ENCODE measurements at regions not wholly inside any gene's neighbourhood (a gene's known extent, or its start where the extent isn't known, plus 50 kb on each side); places are given as distances from the start of the nearest gene placed in this dataset.

GRCh38 chr19:29422486-29423085, 103.2 kb upstream of the VSTM2B start:
- DNase-seq (ENCODE audit: low read depth): no peak
- H3K4me3 ChIP-seq (ENCODE audit: low read depth, low read length): no peak overlapping the region
- TF ChIP-seq CTCF (IDR thresholded peaks at IDR 0.05; ENCODE audit: insufficient read depth, low read depth, low read length, missing control alignments): no peak

- no peak for TF ChIP-seq CTCF (IDR thresholded peaks at IDR 0.05; ENCODE audit: insufficient read depth, low read depth, low read length, missing control alignments)
- no peak overlapping the region for H3K4me3 ChIP-seq (ENCODE audit: low read depth, low read length)
- no peak for DNase-seq (ENCODE audit: low read depth)
Measured at GRCh38 chr19:29428071-29428470, 97.7 kb upstream of the VSTM2B start.

GRCh38 chr19:29429021-29429420, 96.8 kb upstream of the VSTM2B start:
- no peak for DNase-seq (ENCODE audit: low read depth)
- H3K4me3 ChIP-seq (ENCODE audit: low read depth, low read length): no peak overlapping the region
- no peak for TF ChIP-seq CTCF (IDR thresholded peaks at IDR 0.05; ENCODE audit: insufficient read depth, low read depth, low read length, missing control alignments)

GRCh38 chr19:29429581-29429980, 96.2 kb upstream of the VSTM2B start:
- no peak overlapping the region for H3K4me3 ChIP-seq (ENCODE audit: low read depth, low read length)
- no peak for TF ChIP-seq CTCF (IDR thresholded peaks at IDR 0.05; ENCODE audit: insufficient read depth, low read depth, low read length, missing control alignments)
- no peak for DNase-seq (ENCODE audit: low read depth)

- no peak overlapping the region for H3K4me3 ChIP-seq (ENCODE audit: low read depth, low read length)
- no peak for TF ChIP-seq CTCF (IDR thresholded peaks at IDR 0.05; ENCODE audit: insufficient read depth, low read depth, low read length, missing control alignments)
Measured at GRCh38 chr19:29431332-29431731, 94.5 kb upstream of the VSTM2B start.

GRCh38 chr19:29432677-29433076, 93.1 kb upstream of the VSTM2B start:
- no peak for TF ChIP-seq CTCF (IDR thresholded peaks at IDR 0.05; ENCODE audit: insufficient read depth, low read depth, low read length, missing control alignments)
- DNase-seq (ENCODE audit: low read depth): no peak
- H3K4me3 ChIP-seq (ENCODE audit: low read depth, low read length): no peak overlapping the region

More at GRCh38 chr19:29431332-29431731, 94.5 kb upstream of the VSTM2B start:
- DNase-seq (ENCODE audit: low read depth): no peak

GRCh38 chr19:29436591-29437103, 89.1 kb upstream of the VSTM2B start:
- no peak for DNase-seq (ENCODE audit: low read depth)
- TF ChIP-seq CTCF (IDR thresholded peaks at IDR 0.05; ENCODE audit: insufficient read depth, low read depth, low read length, missing control alignments): no peak
- no peak overlapping the region for H3K4me3 ChIP-seq (ENCODE audit: low read depth, low read length)

Data from GM12865 (cell line).